22Rv1 (cell line): ENCODE measurements at regions not wholly inside any gene's neighbourhood (a gene's known extent, or its start where the extent isn't known, plus 50 kb on each side); places are given as distances from the start of the nearest gene placed in this dataset.

Experiments
- ZFX ChIP-seq: fragments of 450-650 bp; IDR thresholded peaks from 2 replicates; pipeline ENCODE4 v1.6.1; 2017; ENCODE audit warnings: antibody characterized with exemption, borderline replicate concordance
- TF ChIP-seq, protein P1 (sequence below): fragments of 450-650 bp; IDR thresholded peaks from 2 replicates; pipeline ENCODE4 v1.5.1; 2017; ENCODE audit warnings: mild to moderate bottlenecking

GRCh38 chr2:118622913-118623312 lies 224.5 kb downstream of the EN1 start:
- TF ChIP-seq, protein P1, sequence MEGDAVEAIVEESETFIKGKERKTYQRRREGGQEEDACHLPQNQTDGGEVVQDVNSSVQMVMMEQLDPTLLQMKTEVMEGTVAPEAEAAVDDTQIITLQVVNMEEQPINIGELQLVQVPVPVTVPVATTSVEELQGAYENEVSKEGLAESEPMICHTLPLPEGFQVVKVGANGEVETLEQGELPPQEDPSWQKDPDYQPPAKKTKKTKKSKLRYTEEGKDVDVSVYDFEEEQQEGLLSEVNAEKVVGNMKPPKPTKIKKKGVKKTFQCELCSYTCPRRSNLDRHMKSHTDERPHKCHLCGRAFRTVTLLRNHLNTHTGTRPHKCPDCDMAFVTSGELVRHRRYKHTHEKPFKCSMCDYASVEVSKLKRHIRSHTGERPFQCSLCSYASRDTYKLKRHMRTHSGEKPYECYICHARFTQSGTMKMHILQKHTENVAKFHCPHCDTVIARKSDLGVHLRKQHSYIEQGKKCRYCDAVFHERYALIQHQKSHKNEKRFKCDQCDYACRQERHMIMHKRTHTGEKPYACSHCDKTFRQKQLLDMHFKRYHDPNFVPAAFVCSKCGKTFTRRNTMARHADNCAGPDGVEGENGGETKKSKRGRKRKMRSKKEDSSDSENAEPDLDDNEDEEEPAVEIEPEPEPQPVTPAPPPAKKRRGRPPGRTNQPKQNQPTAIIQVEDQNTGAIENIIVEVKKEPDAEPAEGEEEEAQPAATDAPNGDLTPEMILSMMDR: no peak
- TF ChIP-seq ZFX: no peak
